DND-41 (cell line): ENCODE measurements at regions not wholly inside any gene's neighbourhood (a gene's known extent, or its start where the extent isn't known, plus 50 kb on each side); places are given as distances from the start of the nearest gene placed in this dataset.

Experiments used
- CTCF ChIP-seq: IDR thresholded peaks from 2 replicates; pipeline ENCODE4 v1.5.1; 2012; ENCODE audit warnings: borderline replicate concordance, low read length, moderate library complexity, mild to moderate bottlenecking; ENCODE audit not compliant: poor library complexity, severe bottlenecking; ENCODE audit errors: extremely low read depth
- EZH2 ChIP-seq: IDR thresholded peaks from 3 replicates; pipeline ENCODE4 v1.6.1; 2012; ENCODE audit warnings: borderline replicate concordance, low read depth, mild to moderate bottlenecking, moderate library complexity, low read length, inconsistent platforms; ENCODE audit not compliant: severe bottlenecking

GRCh38 chr12:33663000-33663654, 223.5 kb upstream of the SYT10 start:
- TF ChIP-seq CTCF (no peak), EZH2 (no peak)
